GM19324 (cell line): ENCODE measurements at regions not wholly inside any gene's neighbourhood (a gene's known extent, or its start where the extent isn't known, plus 50 kb on each side); places are given as distances from the start of the nearest gene placed in this dataset.

ENCODE experiments used
- ATAC-seq: cut with Tn5 transposase; IDR thresholded peaks from one replicate; pipeline ENCODE4 v1.9.1; 2021; ENCODE audit warnings: mild to moderate bottlenecking, moderate library complexity; ENCODE audit not compliant: unreplicated experiment, low FRiP score

- no peak for ATAC-seq
Measured at GRCh38 chr5:98563885-98564653, 209.4 kb upstream of the RGMB start.

GRCh38 chr5:98564836-98565235 lies 208.6 kb upstream of the RGMB start:
- no peak for ATAC-seq

- ATAC-seq, result no peak
Measured at GRCh38 chr5:98568336-98568735, 205.1 kb upstream of the RGMB start.

GRCh38 chr5:98569288-98569687 lies 204.2 kb upstream of the RGMB start:
- ATAC-seq, result no peak

- ATAC-seq, result no peak
Measured at GRCh38 chr5:98570010-98570409, 203.5 kb upstream of the RGMB start.

GRCh38 chr5:98570661-98571191 lies 202.7 kb upstream of the RGMB start:
- ATAC-seq, result no peak

- ATAC-seq, result no peak
Measured at GRCh38 chr5:98573834-98574320, 199.6 kb upstream of the RGMB start.

- no peak for ATAC-seq
Measured at GRCh38 chr5:98576275-98576674, 197.2 kb upstream of the RGMB start.

GRCh38 chr5:98578438-98578837 lies 195.0 kb upstream of the RGMB start:
- no peak for ATAC-seq

GRCh38 chr5:98581112-98581997 lies 192.1 kb upstream of the RGMB start:
- no peak for ATAC-seq

- no peak for ATAC-seq
Measured at GRCh38 chr5:98583586-98583985, 189.9 kb upstream of the RGMB start.

- no peak for ATAC-seq
Measured at GRCh38 chr5:98585661-98586310, 187.7 kb upstream of the RGMB start.

GRCh38 chr5:98586581-98586980 lies 186.9 kb upstream of the RGMB start:
- ATAC-seq, result no peak

- ATAC-seq, result no peak
Measured at GRCh38 chr5:98587166-98587565, 186.3 kb upstream of the RGMB start.

GRCh38 chr5:98588215-98588614 lies 185.2 kb upstream of the RGMB start:
- no peak for ATAC-seq

GRCh38 chr5:98593418-98593817 lies 180.0 kb upstream of the RGMB start:
- ATAC-seq, result no peak

GRCh38 chr5:98594098-98594497 lies 179.4 kb upstream of the RGMB start:
- ATAC-seq, result no peak

- ATAC-seq, result no peak
Measured at GRCh38 chr5:98599016-98599415, 174.4 kb upstream of the RGMB start.

- peak; percentile 50 for ATAC-seq
Measured at GRCh38 chr5:98602534-98603112, 170.8 kb upstream of the RGMB start.

GRCh38 chr5:98603456-98603855 lies 170.0 kb upstream of the RGMB start:
- no peak for ATAC-seq
